ENCODE measurements at regions not wholly inside any gene's neighbourhood (a gene's known extent, or its start where the extent isn't known, plus 50 kb on each side); places are given as distances from the start of the nearest gene placed in this dataset.
"Not testable (repeated sequence)": the region's sequence is repeated elsewhere in the genome, so short reads cannot be mapped to it uniquely, and the experiment has no call there.

GRCh38 chr12:131557078-131557709 lies 153.7 kb upstream of the SFSWAP start:
- H3K36me3 Mint-ChIP-seq (ENCODE audit: low read depth) = no peaks in the 10 kb centered on the region
- no peak overlapping the region for H3K4me3 Mint-ChIP-seq
- H3K27me3 Mint-ChIP-seq (ENCODE audit: insufficient read depth) = peaks cover 2% of the 10 kb centered on the region
- no peaks in the 10 kb centered on the region for H3K4me1 Mint-ChIP-seq (ENCODE audit: low read depth)
- H3K9me3 Mint-ChIP-seq = no peaks in the 10 kb centered on the region
- intact Hi-C loops (cut with micrococcal nuclease) = no loop called here
- DNase-seq (ENCODE audit: low spot score) = no peak
- H3K27ac Mint-ChIP-seq = no peak overlapping the region

- no peak overlapping the region for H3K4me3 Mint-ChIP-seq
- no peak for DNase-seq (ENCODE audit: low spot score)
- H3K4me1 Mint-ChIP-seq (ENCODE audit: low read depth) = no peaks in the 10 kb centered on the region
- H3K27ac Mint-ChIP-seq = no peak overlapping the region
- no peaks in the 10 kb centered on the region for H3K9me3 Mint-ChIP-seq
- H3K36me3 Mint-ChIP-seq (ENCODE audit: low read depth) = no peaks in the 10 kb centered on the region
- intact Hi-C loops (cut with micrococcal nuclease) = no loop called here
- no peaks in the 10 kb centered on the region for H3K27me3 Mint-ChIP-seq (ENCODE audit: insufficient read depth)
Observed at GRCh38 chr12:131559517-131560516, 151.1 kb upstream of the SFSWAP start.

- Mint-ChIP-seq H3K4me1 (ENCODE audit: low read depth) (no peaks in the 10 kb centered on the region), H3K4me3 (no peak overlapping the region), H3K27me3 (ENCODE audit: insufficient read depth) (peaks cover 4% of the 10 kb centered on the region), H3K9me3 (no peaks in the 10 kb centered on the region), H3K36me3 (ENCODE audit: low read depth) (no peaks in the 10 kb centered on the region), H3K27ac (no peak overlapping the region)
- no peak for DNase-seq (ENCODE audit: low spot score)
- intact Hi-C loops (cut with micrococcal nuclease) = no loop called here
Observed at GRCh38 chr12:131561051-131561450, 149.8 kb upstream of the SFSWAP start.

GRCh38 chr12:131561891-131562684 lies 148.8 kb upstream of the SFSWAP start:
- intact Hi-C loops (cut with micrococcal nuclease) = no loop called here
- Mint-ChIP-seq H3K36me3 (ENCODE audit: low read depth) (no peaks in the 10 kb centered on the region), H3K27me3 (ENCODE audit: insufficient read depth) (peaks cover 7% of the 10 kb centered on the region), H3K4me1 (ENCODE audit: low read depth) (no peaks in the 10 kb centered on the region), H3K4me3 (no peak overlapping the region), H3K9me3 (no peaks in the 10 kb centered on the region), H3K27ac (no peak overlapping the region)
- no peak for DNase-seq (ENCODE audit: low spot score)

GRCh38 chr12:131564138-131564727 lies 146.7 kb upstream of the SFSWAP start:
- H3K4me3 Mint-ChIP-seq; DNase-seq (ENCODE audit: low spot score); H3K4me1 Mint-ChIP-seq (ENCODE audit: low read depth); intact Hi-C loops (cut with micrococcal nuclease); H3K36me3 Mint-ChIP-seq (ENCODE audit: low read depth); H3K9me3 Mint-ChIP-seq; H3K27me3 Mint-ChIP-seq (ENCODE audit: insufficient read depth); H3K27ac Mint-ChIP-seq: not testable (repeated sequence)

GRCh38 chr12:131564845-131565244 lies 146.0 kb upstream of the SFSWAP start:
- H3K27ac Mint-ChIP-seq = no peak overlapping the region
- H3K4me3 Mint-ChIP-seq = no peak overlapping the region
- no peaks in the 10 kb centered on the region for H3K9me3 Mint-ChIP-seq
- H3K27me3 Mint-ChIP-seq (ENCODE audit: insufficient read depth) = peaks cover 7% of the 10 kb centered on the region
- no peak for DNase-seq (ENCODE audit: low spot score)
- H3K4me1 Mint-ChIP-seq (ENCODE audit: low read depth) = no peaks in the 10 kb centered on the region
- intact Hi-C loops (cut with micrococcal nuclease) = no loop called here
- H3K36me3 Mint-ChIP-seq (ENCODE audit: low read depth) = no peaks in the 10 kb centered on the region

- H3K4me1 Mint-ChIP-seq (ENCODE audit: low read depth) = no peaks in the 10 kb centered on the region
- intact Hi-C loops (cut with micrococcal nuclease) = no loop called here
- H3K27ac Mint-ChIP-seq = no peak overlapping the region
- DNase-seq (ENCODE audit: low spot score) = no peak
- no peak overlapping the region for H3K4me3 Mint-ChIP-seq
- H3K27me3 Mint-ChIP-seq (ENCODE audit: insufficient read depth) = peaks cover 9% of the 10 kb centered on the region
- no peaks in the 10 kb centered on the region for H3K36me3 Mint-ChIP-seq (ENCODE audit: low read depth)
- no peaks in the 10 kb centered on the region for H3K9me3 Mint-ChIP-seq
Observed at GRCh38 chr12:131565267-131566015, 145.4 kb upstream of the SFSWAP start.

GRCh38 chr12:131568336-131568735 lies 142.6 kb upstream of the SFSWAP start:
- DNase-seq (ENCODE audit: low spot score) = no peak
- no peaks in the 10 kb centered on the region for H3K4me1 Mint-ChIP-seq (ENCODE audit: low read depth)
- intact Hi-C loops (cut with micrococcal nuclease) = no loop called here
- H3K4me3 Mint-ChIP-seq = no peak overlapping the region
- no peaks in the 10 kb centered on the region for H3K9me3 Mint-ChIP-seq
- H3K27ac Mint-ChIP-seq = no peak overlapping the region
- H3K27me3 Mint-ChIP-seq (ENCODE audit: insufficient read depth) = peaks cover 12% of the 10 kb centered on the region
- H3K36me3 Mint-ChIP-seq (ENCODE audit: low read depth) = no peaks in the 10 kb centered on the region

GRCh38 chr12:131570596-131570995 lies 140.3 kb upstream of the SFSWAP start:
- H3K27me3 Mint-ChIP-seq (ENCODE audit: insufficient read depth) = peaks cover 8% of the 10 kb centered on the region
- no peaks in the 10 kb centered on the region for H3K9me3 Mint-ChIP-seq
- no peak for DNase-seq (ENCODE audit: low spot score)
- H3K27ac Mint-ChIP-seq = no peak overlapping the region
- H3K4me3 Mint-ChIP-seq = no peak overlapping the region
- H3K36me3 Mint-ChIP-seq (ENCODE audit: low read depth) = no peaks in the 10 kb centered on the region
- H3K4me1 Mint-ChIP-seq (ENCODE audit: low read depth) = no peaks in the 10 kb centered on the region
- intact Hi-C loops (cut with micrococcal nuclease) = no loop called here

GRCh38 chr12:131571827-131572226 lies 139.1 kb upstream of the SFSWAP start:
- no peak for DNase-seq (ENCODE audit: low spot score)
- intact Hi-C loops (cut with micrococcal nuclease) = no loop called here
- H3K27ac Mint-ChIP-seq = no peak overlapping the region
- H3K27me3 Mint-ChIP-seq (ENCODE audit: insufficient read depth) = peaks cover 5% of the 10 kb centered on the region
- H3K4me3 Mint-ChIP-seq = no peak overlapping the region
- no peaks in the 10 kb centered on the region for H3K9me3 Mint-ChIP-seq
- no peaks in the 10 kb centered on the region for H3K36me3 Mint-ChIP-seq (ENCODE audit: low read depth)
- no peaks in the 10 kb centered on the region for H3K4me1 Mint-ChIP-seq (ENCODE audit: low read depth)

- no peak for DNase-seq (ENCODE audit: low spot score)
- Mint-ChIP-seq H3K27me3 (ENCODE audit: insufficient read depth) (peaks cover 5% of the 10 kb centered on the region), H3K9me3 (no peaks in the 10 kb centered on the region), H3K4me3 (no peak overlapping the region), H3K4me1 (ENCODE audit: low read depth) (no peaks in the 10 kb centered on the region), H3K36me3 (ENCODE audit: low read depth) (no peaks in the 10 kb centered on the region), H3K27ac (no peak overlapping the region)
- intact Hi-C loops (cut with micrococcal nuclease) = no loop called here
Observed at GRCh38 chr12:131572626-131573025, 138.3 kb upstream of the SFSWAP start.

All from activated T-helper 1 cell treated with anti-CD3 and anti-CD28 coated beads, Interleukin-12 subunit alpha, Interleukin-12 subunit beta, Interleukin-2, Interleukin-4 antibody, amounts not matched to agents 30 ng/mL and 10 ng/mL and 1 ng/mL, durations not matched to agents 14 hours and 24 hours and 36 hours (primary cell).